Stimulated activated naive CD8-positive, alpha-beta T cell treated with anti-CD3 and anti-CD28 coated beads, Interleukin-15, amount 100 ng/mL, for 72 hours (primary cell): ENCODE measurements at regions not wholly inside any gene's neighbourhood (a gene's known extent, or its start where the extent isn't known, plus 50 kb on each side); places are given as distances from the start of the nearest gene placed in this dataset.
"Not testable (repeated sequence)": the region's sequence is repeated elsewhere in the genome, so short reads cannot be mapped to it uniquely, and the experiment has no call there.

Experiments
- ATAC-seq: fragments of 150-1000 bp; cut with Tn5 transposase; 2 replicates; pipeline ENCODE4 v1.10.0; 2021; ENCODE audit warnings: mild to moderate bottlenecking, moderate library complexity
- DNase-seq, 2 donors: peaks; one replicate each; pipeline ENCODE4 v3.0.0; 2021 to 2022
- H3K27ac Mint-ChIP-seq, 2 donors: one replicate each; pipeline ENCODE4 v1.8.0; 2022; ENCODE audit warnings: mild to moderate bottlenecking in 2 of 2, mixed read lengths in 2 of 2, moderate library complexity in 2 of 2
- H3K27me3 Mint-ChIP-seq: one replicate; pipeline ENCODE4 v1.8.0; 2022; ENCODE audit warnings: mixed read lengths
- H3K4me1 Mint-ChIP-seq: one replicate; pipeline ENCODE4 v1.8.0; 2022; ENCODE audit warnings: mild to moderate bottlenecking, mixed read lengths
- H3K4me3 Mint-ChIP-seq, 2 donors: one replicate each; pipeline ENCODE4 v1.8.0; 2022; ENCODE audit warnings: mild to moderate bottlenecking in 2 of 2, mixed read lengths in 2 of 2, moderate library complexity in 1 of 2
- H3K9me3 Mint-ChIP-seq, 2 donors: one replicate each; pipeline ENCODE4 v1.8.0; 2022; ENCODE audit warnings: mixed read lengths in 2 of 2

GRCh38 chr20:54929191-54929590, 453.8 kb downstream of the DOK5 start:
- no peak for ATAC-seq
- no peaks in the 10 kb centered on the region for H3K27me3 Mint-ChIP-seq
- peaks cover 9 to 13% of the 10 kb centered on the region in 2 donors for H3K9me3 Mint-ChIP-seq
- no peak overlapping the region for H3K4me3 Mint-ChIP-seq
- no peak overlapping the region for H3K27ac Mint-ChIP-seq
- DNase-seq: no peak
- no peaks in the 10 kb centered on the region for H3K4me1 Mint-ChIP-seq

GRCh38 chr20:54928564-54928963, 453.2 kb downstream of the DOK5 start:
- DNase-seq (no peak), ATAC-seq (no peak)
- Mint-ChIP-seq H3K4me3 (no peak overlapping the region), H3K9me3 (peaks cover 7 to 17% of the 10 kb centered on the region in 2 donors), H3K4me1 (no peaks in the 10 kb centered on the region), H3K27me3 (no peaks in the 10 kb centered on the region), H3K27ac (no peak overlapping the region)

GRCh38 chr20:54922636-54923035, 447.2 kb downstream of the DOK5 start:
- Mint-ChIP-seq H3K27ac (no peak overlapping the region), H3K27me3 (no peaks in the 10 kb centered on the region), H3K4me3 (no peak overlapping the region), H3K4me1 (no peaks in the 10 kb centered on the region), H3K9me3 (peaks cover 0 to 11% of the 10 kb centered on the region in 2 donors)
- DNase-seq: no peak
- no peak for ATAC-seq

- Mint-ChIP-seq H3K27ac (no peak overlapping the region), H3K4me1 (no peaks in the 10 kb centered on the region), H3K4me3 (no peak overlapping the region), H3K9me3 (peaks cover 0 to 11% of the 10 kb centered on the region in 2 donors), H3K27me3 (no peaks in the 10 kb centered on the region)
- ATAC-seq: no peak
- DNase-seq: no peak
Measured at GRCh38 chr20:54922096-54922495, 446.7 kb downstream of the DOK5 start.

- Mint-ChIP-seq H3K4me3 (no peak overlapping the region), H3K9me3 (peaks cover 5 to 11% of the 10 kb centered on the region in 2 donors), H3K4me1 (no peaks in the 10 kb centered on the region), H3K27ac (peak overlapping the region in 1 of 2 donors; percentile 53), H3K27me3 (no peaks in the 10 kb centered on the region)
- no peak for ATAC-seq
- DNase-seq: no peak
Measured at GRCh38 chr20:54920491-54920890, 445.1 kb downstream of the DOK5 start.

- H3K27me3 Mint-ChIP-seq, ATAC-seq, H3K27ac Mint-ChIP-seq, H3K4me1 Mint-ChIP-seq, DNase-seq, H3K4me3 Mint-ChIP-seq: not testable (repeated sequence)
- peaks cover 5 to 11% of the 10 kb centered on the region in 2 donors for H3K9me3 Mint-ChIP-seq
Measured at GRCh38 chr20:54918993-54919392, 443.6 kb downstream of the DOK5 start.

GRCh38 chr20:54914995-54915394, 439.6 kb downstream of the DOK5 start:
- ATAC-seq: no peak
- Mint-ChIP-seq H3K4me1 (no peaks in the 10 kb centered on the region), H3K27me3 (no peaks in the 10 kb centered on the region), H3K9me3 (peaks cover 0 to 5% of the 10 kb centered on the region in 2 donors), H3K4me3 (no peak overlapping the region), H3K27ac (no peak overlapping the region)
- no peak for DNase-seq

- Mint-ChIP-seq H3K27ac (no peak overlapping the region), H3K4me1 (no peaks in the 10 kb centered on the region), H3K4me3 (no peak overlapping the region), H3K27me3 (no peaks in the 10 kb centered on the region), H3K9me3 (peaks cover 6 to 18% of the 10 kb centered on the region in 2 donors)
- no peak for ATAC-seq
- no peak for DNase-seq
Measured at GRCh38 chr20:54909702-54910101, 434.3 kb downstream of the DOK5 start.

GRCh38 chr20:54906134-54906533, 430.7 kb downstream of the DOK5 start:
- not testable (repeated sequence) for H3K4me1 Mint-ChIP-seq, ATAC-seq, H3K27me3 Mint-ChIP-seq, DNase-seq, H3K4me3 Mint-ChIP-seq, H3K27ac Mint-ChIP-seq
- H3K9me3 Mint-ChIP-seq: peaks cover 8 to 24% of the 10 kb centered on the region in 2 donors

GRCh38 chr20:54897787-54898186, 422.4 kb downstream of the DOK5 start:
- peaks cover 29 to 30% of the 10 kb centered on the region in 2 donors for H3K9me3 Mint-ChIP-seq
- ATAC-seq (no peak), DNase-seq (no peak)
- no peaks in the 10 kb centered on the region for H3K27me3 Mint-ChIP-seq
- no peak overlapping the region for H3K27ac Mint-ChIP-seq
- H3K4me3 Mint-ChIP-seq: no peak overlapping the region
- no peaks in the 10 kb centered on the region for H3K4me1 Mint-ChIP-seq

- no peak overlapping the region for H3K4me3 Mint-ChIP-seq
- no peaks in the 10 kb centered on the region for H3K9me3 Mint-ChIP-seq
- DNase-seq (no peak), ATAC-seq (no peak)
- H3K27ac Mint-ChIP-seq: no peak overlapping the region
- H3K27me3 Mint-ChIP-seq: no peaks in the 10 kb centered on the region
- no peaks in the 10 kb centered on the region for H3K4me1 Mint-ChIP-seq
Measured at GRCh38 chr20:54891907-54892306, 416.5 kb downstream of the DOK5 start.

GRCh38 chr20:54879393-54879792, 404.0 kb downstream of the DOK5 start:
- no peaks in the 10 kb centered on the region for H3K27me3 Mint-ChIP-seq
- no peaks in the 10 kb centered on the region for H3K4me1 Mint-ChIP-seq
- DNase-seq (no peak), ATAC-seq (no peak)
- H3K9me3 Mint-ChIP-seq: peaks cover 0 to under 1% of the 10 kb centered on the region in 2 donors
- no peak overlapping the region for H3K27ac Mint-ChIP-seq
- no peak overlapping the region for H3K4me3 Mint-ChIP-seq

GRCh38 chr20:54875307-54875706, 399.9 kb downstream of the DOK5 start:
- H3K27me3 Mint-ChIP-seq: no peaks in the 10 kb centered on the region
- no peaks in the 10 kb centered on the region for H3K4me1 Mint-ChIP-seq
- no peaks in the 10 kb centered on the region for H3K9me3 Mint-ChIP-seq
- H3K4me3 Mint-ChIP-seq: no peak overlapping the region
- ATAC-seq (no peak), DNase-seq (no peak)
- H3K27ac Mint-ChIP-seq: no peak overlapping the region

GRCh38 chr20:54874718-54875117, 399.3 kb downstream of the DOK5 start:
- DNase-seq (no peak), ATAC-seq (no peak)
- H3K4me3 Mint-ChIP-seq: no peak overlapping the region
- no peaks in the 10 kb centered on the region for H3K27me3 Mint-ChIP-seq
- H3K9me3 Mint-ChIP-seq: no peaks in the 10 kb centered on the region
- no peak overlapping the region for H3K27ac Mint-ChIP-seq
- H3K4me1 Mint-ChIP-seq: no peaks in the 10 kb centered on the region

- ATAC-seq (no peak), DNase-seq (no peak)
- Mint-ChIP-seq H3K27ac (no peak overlapping the region), H3K4me1 (no peaks in the 10 kb centered on the region), H3K9me3 (no peaks in the 10 kb centered on the region), H3K4me3 (no peak overlapping the region), H3K27me3 (no peaks in the 10 kb centered on the region)
Measured at GRCh38 chr20:54872440-54872839, 397.0 kb downstream of the DOK5 start.

- no peak overlapping the region for H3K4me3 Mint-ChIP-seq
- no peaks in the 10 kb centered on the region for H3K4me1 Mint-ChIP-seq
- ATAC-seq (no peak), DNase-seq (no peak)
- H3K27ac Mint-ChIP-seq: no peak overlapping the region
- H3K27me3 Mint-ChIP-seq: no peaks in the 10 kb centered on the region
- peaks cover 0 to 4% of the 10 kb centered on the region in 2 donors for H3K9me3 Mint-ChIP-seq
Measured at GRCh38 chr20:54869765-54870164, 394.4 kb downstream of the DOK5 start.

- H3K4me1 Mint-ChIP-seq: no peaks in the 10 kb centered on the region
- DNase-seq: no peak
- no peak overlapping the region for H3K4me3 Mint-ChIP-seq
- no peak for ATAC-seq
- peaks cover 4% of the 10 kb centered on the region in 2 donors for H3K9me3 Mint-ChIP-seq
- H3K27ac Mint-ChIP-seq: no peak overlapping the region
- H3K27me3 Mint-ChIP-seq: no peaks in the 10 kb centered on the region
Measured at GRCh38 chr20:54865273-54865672, 389.9 kb downstream of the DOK5 start.
